NOMO-1 treated with DMSO at 0.1 percent for 48 hours (cell line): ENCODE measurements at regions not wholly inside any gene's neighbourhood (a gene's known extent, or its start where the extent isn't known, plus 50 kb on each side); places are given as distances from the start of the nearest gene placed in this dataset.

Source experiments
- DNase-seq: peaks from one replicate; lab custom pipeline; 2025; ENCODE audit not compliant: unreplicated experiment; lab: John Stamatoyannopoulos, UW

DNA sequence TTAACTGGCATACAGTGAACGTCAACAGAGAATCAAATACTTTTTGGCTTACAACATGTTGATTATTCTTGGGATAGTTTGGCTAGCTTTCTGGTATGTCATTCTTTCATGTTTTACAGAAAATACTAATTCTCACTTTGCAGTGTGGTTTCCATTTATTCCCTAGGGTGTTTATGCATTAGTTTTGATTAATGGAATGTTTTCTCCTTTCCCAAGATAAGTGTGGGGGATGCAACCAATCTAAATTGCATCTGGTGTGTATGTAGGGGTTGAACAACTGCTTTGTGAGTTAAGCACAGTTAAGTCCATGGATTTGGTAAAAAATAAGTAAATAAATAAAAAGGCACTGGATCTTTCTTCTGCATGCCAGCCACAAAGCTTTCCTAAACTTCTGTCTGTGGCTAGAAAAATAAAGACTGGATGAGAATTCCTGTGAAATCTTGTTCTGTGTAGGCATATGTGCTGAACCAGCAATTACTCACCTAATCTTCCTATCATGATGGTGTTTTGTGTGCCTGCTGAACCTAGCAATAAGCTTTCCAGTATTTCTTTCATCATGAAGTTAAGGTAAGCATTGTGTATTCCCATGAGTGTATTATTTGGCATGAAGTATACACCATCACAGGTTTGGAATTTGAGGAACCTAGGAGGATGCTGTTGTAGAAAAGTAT is 50.6 kb upstream of the TENM3 start:
- no peak for DNase-seq

DNA sequence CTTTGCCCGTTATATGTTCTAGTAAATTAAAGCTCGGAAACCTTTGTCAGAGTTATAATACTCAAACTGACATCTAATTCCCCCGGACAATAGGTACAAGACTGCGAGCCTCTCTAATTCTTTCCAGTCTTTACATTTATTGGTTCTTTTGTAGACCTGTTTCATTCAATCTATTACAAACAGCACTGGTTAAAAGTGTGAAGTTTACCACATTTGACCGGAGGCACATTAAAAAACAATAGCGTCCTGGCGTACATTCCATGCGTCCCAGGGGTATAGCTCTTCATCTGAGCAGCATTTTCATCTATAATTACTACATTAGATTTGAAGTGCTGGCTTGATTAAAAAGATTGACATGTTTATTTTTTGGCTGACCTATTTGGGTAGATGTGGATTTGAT is 49.9 kb upstream of the TENM3 start:
- DNase-seq: no peak
